GM12874 (cell line): ENCODE measurements at regions not wholly inside any gene's neighbourhood (a gene's known extent, or its start where the extent isn't known, plus 50 kb on each side); places are given as distances from the start of the nearest gene placed in this dataset.

Experiments used
- TF ChIP-seq, protein P1 (sequence below): IDR thresholded peaks from 2 replicates; pipeline ENCODE4 v1.5.1; 2011; ENCODE audit warnings: low read depth, mild to moderate bottlenecking, control low read depth, low read length, moderate library complexity; ENCODE audit not compliant: insufficient read depth

DNA sequence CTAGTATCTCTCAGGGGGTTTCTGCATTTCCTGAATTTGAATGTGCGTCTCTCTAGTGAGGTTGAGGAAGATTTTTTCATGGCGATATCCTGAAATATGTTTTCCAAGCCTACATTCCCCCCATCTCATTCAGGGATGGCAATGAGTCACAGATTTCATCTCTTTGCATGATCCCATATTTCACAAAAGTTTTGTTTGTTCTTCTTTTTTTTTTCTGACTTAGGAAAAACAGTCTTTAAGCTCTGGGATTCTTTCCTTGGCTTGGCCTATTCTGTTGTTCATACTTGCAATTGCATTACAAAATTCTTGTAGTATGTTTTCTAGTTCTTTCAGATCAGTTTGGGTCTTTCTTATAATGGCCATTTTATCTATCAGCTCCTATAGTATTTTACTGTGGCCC is 136.5 kb downstream of the DSEL start:
- TF ChIP-seq, protein P1, sequence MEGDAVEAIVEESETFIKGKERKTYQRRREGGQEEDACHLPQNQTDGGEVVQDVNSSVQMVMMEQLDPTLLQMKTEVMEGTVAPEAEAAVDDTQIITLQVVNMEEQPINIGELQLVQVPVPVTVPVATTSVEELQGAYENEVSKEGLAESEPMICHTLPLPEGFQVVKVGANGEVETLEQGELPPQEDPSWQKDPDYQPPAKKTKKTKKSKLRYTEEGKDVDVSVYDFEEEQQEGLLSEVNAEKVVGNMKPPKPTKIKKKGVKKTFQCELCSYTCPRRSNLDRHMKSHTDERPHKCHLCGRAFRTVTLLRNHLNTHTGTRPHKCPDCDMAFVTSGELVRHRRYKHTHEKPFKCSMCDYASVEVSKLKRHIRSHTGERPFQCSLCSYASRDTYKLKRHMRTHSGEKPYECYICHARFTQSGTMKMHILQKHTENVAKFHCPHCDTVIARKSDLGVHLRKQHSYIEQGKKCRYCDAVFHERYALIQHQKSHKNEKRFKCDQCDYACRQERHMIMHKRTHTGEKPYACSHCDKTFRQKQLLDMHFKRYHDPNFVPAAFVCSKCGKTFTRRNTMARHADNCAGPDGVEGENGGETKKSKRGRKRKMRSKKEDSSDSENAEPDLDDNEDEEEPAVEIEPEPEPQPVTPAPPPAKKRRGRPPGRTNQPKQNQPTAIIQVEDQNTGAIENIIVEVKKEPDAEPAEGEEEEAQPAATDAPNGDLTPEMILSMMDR = no peak

DNA sequence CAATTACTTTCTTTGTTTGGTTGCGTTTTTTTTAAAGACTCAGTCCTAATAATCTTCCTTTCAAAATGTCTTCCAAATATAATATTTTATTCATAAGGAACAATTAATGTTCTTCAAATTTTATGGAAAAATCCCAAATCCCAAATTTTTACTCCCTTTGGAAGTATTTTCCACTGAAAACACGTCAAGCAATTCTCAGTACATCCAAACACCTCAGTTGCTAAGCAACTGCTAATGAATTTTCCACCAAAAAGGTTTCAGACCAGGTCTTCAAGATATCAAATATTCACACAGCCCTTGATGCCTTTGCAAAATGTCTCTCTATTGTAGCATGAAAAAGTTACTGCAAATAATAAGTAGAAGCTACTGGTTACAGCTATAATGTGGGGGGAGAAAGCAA is 140.1 kb downstream of the DSEL start:
- TF ChIP-seq, protein P1 = no peak

DNA sequence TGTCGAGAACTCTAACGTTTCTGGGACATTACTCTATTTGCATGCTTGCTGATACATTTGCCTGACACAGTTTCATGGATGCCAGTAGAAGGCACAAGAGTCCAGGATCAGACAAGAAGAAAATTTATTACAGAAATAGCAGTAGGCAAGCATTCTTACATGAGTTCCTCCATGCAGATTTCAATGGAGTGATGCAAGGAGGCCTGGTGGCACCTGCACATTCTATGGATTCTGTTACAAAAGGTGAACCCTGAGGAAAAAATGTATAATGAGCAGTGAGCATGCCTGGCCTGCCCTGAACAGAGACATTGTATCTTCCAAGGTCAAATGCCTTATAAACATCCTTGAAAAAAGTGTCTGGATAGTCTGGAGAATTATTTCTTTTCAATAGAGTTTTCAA is 142.9 kb downstream of the DSEL start:
- TF ChIP-seq, protein P1 = no peak

DNA sequence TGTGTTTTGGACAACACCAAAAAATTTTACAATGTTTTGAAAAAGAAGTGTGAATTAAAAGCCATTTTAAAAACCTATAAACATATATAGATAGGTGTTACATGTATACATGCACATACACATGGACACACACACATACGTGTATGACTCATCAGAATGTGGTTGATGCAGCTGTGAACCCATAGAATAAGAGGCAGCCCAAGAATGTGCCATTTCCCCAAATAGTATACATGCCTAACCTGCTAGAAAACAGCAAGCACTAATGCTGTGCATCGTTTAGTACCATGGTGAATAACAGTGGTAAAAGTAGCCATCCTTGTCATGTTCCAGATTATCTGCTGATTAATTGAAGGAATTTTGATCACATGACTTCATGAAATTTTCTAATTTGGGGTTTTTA is 149.0 kb downstream of the DSEL start:
- TF ChIP-seq, protein P1 = no peak

DNA sequence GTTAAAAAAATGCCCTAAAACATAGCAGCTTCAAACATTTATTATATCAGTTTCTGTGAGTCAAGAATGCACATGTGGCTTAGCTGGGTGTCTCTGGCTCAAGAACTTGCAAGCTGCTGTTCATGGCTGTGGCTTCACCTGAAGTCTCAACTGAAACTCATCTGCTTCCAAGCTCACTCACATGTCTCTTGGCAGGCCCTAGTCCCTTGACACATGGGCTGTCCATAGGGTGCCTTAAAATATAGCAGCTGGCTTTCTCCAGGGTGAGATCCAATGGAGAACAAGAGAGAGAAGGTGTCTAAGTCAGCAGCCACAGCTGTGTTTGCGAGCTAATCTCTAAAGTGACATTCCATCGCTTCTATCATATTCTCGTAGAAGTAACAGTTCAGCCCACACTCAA is 152.8 kb downstream of the DSEL start:
- TF ChIP-seq, protein P1 = no peak

DNA sequence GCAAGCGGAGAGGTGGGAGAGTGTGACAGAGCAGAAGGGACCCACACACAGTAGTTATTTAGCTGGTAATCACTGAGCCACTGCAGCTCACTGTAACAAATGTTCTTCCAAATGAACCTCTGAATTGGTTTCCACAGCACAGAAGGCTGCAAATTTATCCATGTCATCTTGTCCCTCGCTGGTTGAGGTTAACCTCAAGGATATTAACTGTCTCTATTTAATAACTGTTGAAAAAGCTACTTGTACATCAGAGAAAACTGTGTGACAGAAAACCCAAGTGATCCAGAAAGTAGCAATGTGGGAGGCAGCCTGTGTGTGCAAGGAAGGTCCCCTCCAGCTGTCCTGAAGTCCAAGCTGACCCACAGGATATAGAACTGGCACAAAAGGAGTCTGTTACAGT is 153.6 kb downstream of the DSEL start:
- TF ChIP-seq, protein P1 = no peak

DNA sequence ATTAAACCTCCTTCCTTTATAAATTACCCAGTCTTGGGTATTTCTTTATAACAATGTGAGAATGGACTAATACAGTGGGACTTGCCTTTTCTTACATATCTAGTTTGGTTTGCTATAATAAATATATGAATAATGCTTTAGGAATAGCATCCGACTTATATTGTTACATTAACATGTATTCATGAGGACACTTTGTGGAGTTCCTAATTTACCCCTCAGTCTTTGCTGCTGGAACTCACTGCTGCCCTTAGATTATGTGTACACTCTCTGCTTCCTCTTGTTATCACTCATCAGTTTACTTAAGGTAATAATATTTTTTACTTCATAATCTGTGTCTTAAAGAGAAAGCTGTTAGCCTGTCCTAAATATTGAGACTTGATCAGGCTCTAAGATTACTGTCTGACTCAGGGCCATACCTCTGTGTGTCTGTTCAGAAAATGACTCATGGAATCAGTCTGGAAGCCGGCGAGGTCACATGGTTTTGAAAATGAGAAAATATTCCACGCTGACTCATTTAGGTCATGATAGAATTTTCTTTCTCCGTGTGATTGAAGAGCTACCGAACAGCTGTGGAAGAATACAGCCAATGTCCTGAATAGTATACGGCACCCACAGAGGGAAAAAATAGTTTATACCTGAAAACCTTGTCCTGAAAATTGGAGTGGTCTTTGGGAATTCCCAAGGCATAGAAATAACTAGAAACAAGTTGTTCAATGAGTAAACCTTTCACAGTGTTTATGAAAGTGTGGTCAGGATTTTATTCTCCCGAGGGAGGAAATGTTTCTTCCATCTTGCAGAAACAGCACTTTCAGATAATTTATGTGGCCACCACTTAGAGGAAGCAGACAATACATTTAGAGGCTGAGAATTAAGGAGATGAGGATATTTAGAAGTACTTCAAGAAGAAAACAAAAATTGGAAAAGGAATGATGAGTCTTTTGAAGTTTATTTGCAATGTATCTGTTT is 156.4 kb downstream of the DSEL start:
- TF ChIP-seq, protein P1 = no peak
